ENCODE measurements at regions not wholly inside any gene's neighbourhood (a gene's known extent, or its start where the extent isn't known, plus 50 kb on each side); places are given as distances from the start of the nearest gene placed in this dataset.

- no peak for TF ChIP-seq POLR2A (IDR thresholded peaks at IDR 0.05)
- TF ChIP-seq CTCF (IDR thresholded peaks at IDR 0.05) = no peak
Observed at GRCh38 chr5:175246889-175247520, 197.0 kb downstream of the DRD1 start.
